ENCODE measurements at regions not wholly inside any gene's neighbourhood (a gene's known extent, or its start where the extent isn't known, plus 50 kb on each side); places are given as distances from the start of the nearest gene placed in this dataset.

DNA sequence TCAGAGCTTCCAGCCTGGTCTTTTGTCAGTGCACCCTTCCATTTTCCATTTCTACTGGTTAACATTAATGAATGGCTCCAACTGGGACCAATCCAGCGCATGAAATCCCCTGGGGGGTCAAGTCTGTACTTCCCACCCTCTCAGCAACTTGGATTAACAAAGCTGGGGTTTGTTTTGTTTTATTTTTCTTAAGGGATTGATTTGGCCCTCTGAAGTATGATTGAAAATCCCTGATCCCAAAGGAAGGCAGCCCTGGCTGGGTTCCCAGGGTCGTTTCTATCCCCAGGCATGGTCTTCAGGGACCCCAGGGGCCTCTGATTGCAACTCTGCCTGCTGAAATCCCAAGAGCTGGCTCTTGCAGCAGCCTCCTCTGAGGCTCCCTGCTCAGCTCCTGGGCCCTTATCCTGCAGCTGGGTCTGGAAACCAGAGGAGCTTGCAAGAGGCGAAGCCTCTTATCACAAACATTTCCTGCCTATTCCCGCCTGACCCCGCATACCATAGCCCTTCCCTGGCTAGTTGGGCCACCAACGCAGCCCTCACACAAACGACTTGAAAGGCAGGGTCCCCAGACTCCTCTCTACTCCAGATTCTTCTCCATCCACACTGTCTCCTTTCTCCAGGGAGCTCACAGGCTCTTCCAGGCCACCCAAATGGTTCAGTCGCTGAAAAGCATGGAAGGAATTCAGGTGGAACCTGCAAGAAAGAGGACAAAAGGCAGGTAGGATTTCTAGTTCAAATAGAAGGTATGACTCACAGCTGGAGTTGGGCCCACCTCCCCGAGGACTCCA, 109.7 kb upstream of the PKDCC start:
- no peak for DNase-seq (ENCODE audit: low read depth in 2 of 2, low spot score in 1 of 2)

- DNase-seq (ENCODE audit: low read depth in 2 of 2, low spot score in 1 of 2), result no peak
Measured at GRCh38 chr2:41940060-41940744, 107.6 kb upstream of the PKDCC start.

GRCh38 chr2:41940745-41941063, 107.1 kb upstream of the PKDCC start:
- DNase-seq (ENCODE audit: low read depth in 2 of 2, low spot score in 1 of 2), result no peak

- no peak for DNase-seq (ENCODE audit: low read depth in 2 of 2, low spot score in 1 of 2)
Measured at GRCh38 chr2:41941831-41942230, 106.0 kb upstream of the PKDCC start.

GRCh38 chr2:41942278-41942677, 105.5 kb upstream of the PKDCC start:
- DNase-seq (ENCODE audit: low read depth in 2 of 2, low spot score in 1 of 2), result no peak

DNA sequence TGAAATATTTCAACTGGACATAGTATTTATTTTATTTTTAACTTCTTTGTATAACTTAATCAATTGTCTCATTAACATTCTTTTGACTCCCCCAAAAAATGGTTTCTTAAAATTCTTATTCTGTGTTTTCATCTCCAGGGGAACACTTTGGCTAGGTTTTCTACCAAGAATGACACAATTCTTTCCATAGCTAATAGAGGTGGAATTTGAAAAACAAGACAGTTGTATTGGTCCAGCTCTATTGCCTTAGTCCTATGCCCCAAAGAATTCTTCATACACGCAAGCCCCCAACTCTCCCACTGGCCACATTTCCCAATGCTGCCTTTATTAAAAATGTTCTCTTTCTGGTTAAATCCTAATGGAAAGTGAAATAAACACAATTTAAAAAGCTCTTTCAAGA, 104.7 kb upstream of the PKDCC start:
- DNase-seq (ENCODE audit: low read depth in 2 of 2, low spot score in 1 of 2), result no peak

- no peak for DNase-seq (ENCODE audit: low read depth in 2 of 2, low spot score in 1 of 2)
Measured at GRCh38 chr2:41944220-41944880, 103.5 kb upstream of the PKDCC start.

DNA sequence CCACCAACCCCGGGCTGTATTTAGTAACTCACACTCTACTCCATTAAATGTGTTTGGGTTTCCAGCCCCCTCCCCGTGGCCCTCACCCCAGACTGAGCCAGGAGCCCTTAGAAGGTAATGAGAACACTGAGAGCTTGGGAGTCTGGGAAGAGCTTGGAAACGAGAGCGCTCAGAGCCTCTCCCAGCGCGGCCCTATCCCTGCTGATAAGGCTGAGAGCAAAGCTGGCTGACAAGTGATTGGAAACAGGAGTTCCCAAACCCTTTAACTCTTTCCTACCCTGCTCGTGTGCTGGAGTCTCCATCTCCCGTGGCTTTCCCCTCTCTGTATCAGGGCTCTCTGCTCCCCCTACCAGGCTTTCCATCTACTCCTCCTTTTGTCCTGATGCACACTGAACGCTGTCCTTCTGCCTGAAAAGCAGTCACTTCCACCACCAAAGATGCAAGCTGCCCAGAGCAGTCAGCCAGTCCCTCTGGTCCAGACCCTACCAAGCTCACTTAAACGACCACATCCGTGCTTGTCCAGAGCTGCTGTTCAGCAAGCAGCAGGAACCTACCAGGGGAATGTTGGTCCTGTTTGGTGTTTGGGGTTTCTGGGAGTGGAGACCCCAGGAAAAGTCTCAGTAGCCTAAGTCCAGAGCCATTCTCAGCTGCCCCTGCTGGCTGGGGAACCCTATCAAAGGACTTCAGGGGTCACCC, 100.0 kb upstream of the PKDCC start:
- no peak for DNase-seq (ENCODE audit: low read depth in 2 of 2, low spot score in 1 of 2)

GRCh38 chr2:41948397-41948763, 99.4 kb upstream of the PKDCC start:
- DNase-seq (ENCODE audit: low read depth in 2 of 2, low spot score in 1 of 2), result no peak

- DNase-seq (ENCODE audit: low read depth in 2 of 2, low spot score in 1 of 2), result no peak
Measured at GRCh38 chr2:41949091-41949882, 98.5 kb upstream of the PKDCC start.

DNA sequence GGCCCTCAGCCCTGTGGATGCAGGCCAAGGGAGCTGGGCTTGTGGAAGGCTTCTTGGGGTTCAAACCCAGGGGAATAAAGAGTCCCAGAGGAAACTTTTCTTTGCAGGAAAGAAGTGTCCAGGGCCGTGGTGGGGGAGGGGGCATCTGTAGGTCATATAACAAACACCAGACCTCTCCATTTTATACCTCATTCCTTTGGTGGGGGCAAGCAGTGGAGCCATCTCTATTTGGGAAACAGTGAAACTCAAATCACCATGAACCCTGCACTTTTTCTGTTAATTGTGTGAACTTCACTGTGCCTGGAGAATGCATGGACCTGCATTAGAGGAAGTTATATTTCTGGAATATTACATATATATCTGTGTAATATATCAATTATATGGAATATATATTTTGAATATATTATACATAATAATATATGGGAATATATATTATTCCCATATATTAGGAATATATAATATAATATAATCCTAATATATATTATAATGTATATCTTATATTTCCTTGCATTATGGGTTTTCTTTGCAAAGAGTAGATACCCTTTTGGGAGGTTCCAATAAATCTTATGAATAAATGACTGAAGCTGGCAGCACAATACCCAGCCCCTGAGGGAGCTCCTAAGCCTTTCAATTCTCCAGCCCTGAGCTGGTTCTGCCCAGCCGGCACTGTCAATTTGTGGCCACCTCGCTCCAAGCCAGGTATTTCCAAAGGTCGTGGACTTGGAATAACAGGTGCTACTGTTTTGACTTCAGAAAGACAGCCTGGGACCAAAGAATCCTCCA, 97.7 kb upstream of the PKDCC start:
- no peak for DNase-seq (ENCODE audit: low read depth in 2 of 2, low spot score in 1 of 2)

- no peak for DNase-seq (ENCODE audit: low read depth in 2 of 2, low spot score in 1 of 2)
Measured at GRCh38 chr2:41950666-41950960, 97.2 kb upstream of the PKDCC start.

DNA sequence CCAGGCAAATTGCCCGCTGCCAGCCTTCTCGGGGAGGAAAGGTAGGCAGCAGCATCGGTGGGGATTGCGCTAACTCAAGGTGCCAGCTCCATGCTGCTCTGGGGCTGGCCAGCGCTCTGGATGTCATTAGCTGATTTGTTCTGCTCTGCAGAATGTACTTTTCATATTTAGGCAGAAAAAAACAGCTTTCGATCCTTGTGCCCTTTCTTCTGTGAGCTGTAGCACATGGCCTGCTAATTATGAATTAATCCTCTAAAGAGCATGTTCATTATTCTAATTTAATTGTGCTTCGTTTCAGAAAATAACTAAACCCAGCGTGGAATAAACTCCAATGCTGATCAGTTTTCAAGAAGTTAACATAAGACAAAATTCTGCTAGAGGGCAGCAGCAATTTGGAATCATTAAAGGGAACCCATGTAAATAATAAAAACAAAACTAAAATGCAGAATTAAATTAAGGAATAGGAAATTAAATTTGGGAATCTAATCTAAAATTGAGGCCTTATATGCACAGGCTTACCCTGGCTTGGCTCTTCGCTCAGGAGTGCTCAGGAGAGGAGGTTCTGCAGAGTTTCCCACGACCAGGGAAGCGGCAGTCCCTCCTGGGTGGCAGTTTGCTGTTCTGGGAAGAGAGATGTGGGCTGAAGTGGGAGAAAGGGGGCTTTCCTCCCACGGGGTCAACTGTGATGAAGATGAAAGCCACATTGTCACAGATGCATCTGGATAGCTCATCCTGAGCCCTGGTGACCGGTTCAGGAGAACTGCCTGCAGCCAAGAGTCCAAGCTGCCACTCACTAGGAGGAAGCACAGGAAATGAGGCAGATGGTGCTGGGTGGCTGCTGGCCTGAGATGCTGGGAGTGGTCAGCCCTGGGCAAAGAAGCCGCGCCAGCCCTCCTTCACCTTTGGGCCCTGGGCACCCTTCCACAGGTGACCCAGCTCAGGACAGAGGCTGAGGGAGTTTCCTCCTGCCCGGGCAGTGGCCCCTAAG, 93.2 kb upstream of the PKDCC start:
- no peak for DNase-seq (ENCODE audit: low read depth in 2 of 2, low spot score in 1 of 2)

DNA sequence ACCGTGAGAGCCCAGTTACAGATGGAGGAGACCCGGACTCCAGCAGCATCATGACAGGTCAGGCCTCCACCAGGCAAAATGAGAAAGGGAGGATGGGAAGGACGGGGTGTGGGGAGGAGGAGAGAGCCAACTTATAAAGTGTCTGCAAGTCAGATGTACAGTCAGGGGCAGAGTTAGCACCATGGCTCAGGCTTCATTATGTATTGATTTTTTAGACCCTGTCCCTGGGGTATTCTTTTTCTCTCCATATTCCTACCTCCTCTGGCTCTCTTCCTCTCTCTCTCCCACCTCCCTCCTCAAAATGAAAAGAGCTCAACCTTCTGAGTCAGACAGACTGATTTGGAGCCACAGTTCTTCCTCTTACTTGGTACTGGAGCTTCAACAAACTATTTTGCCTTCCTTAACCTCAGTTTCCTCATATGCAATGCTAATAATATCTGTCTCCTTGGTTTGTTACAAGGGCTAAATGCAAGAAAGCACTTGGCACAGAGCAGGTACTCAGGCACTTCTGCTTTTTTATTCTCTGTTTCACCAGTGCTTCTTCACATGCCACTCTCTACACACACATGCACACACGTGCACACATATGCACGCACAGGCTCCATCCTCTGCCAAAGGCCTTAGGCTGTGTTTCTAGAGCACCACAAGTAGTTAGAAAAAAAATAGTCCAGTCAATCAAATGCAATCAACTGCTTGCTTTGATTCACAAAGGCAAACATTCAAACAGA, 92.3 kb upstream of the PKDCC start:
- no peak for DNase-seq (ENCODE audit: low read depth in 2 of 2, low spot score in 1 of 2)

DNA sequence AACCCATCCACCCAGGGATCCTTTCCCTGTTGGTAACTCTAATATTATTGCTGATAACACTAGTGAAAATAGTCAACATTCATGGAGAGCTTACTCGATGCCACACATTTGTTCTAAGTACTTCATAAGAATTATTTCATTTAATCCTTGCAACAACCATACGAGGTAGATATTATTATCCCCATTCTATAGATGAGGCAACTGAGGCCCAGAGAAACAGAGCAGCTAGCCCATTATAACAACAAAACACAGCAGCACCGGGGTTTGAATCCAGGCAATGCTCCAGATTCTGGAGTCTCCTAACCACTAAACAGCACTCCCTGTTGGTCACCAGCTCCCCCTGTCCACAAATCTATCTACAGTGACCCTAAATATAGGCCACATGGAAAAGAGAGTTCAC, 90.4 kb upstream of the PKDCC start:
- no peak for DNase-seq (ENCODE audit: low read depth in 2 of 2, low spot score in 1 of 2)

DNA sequence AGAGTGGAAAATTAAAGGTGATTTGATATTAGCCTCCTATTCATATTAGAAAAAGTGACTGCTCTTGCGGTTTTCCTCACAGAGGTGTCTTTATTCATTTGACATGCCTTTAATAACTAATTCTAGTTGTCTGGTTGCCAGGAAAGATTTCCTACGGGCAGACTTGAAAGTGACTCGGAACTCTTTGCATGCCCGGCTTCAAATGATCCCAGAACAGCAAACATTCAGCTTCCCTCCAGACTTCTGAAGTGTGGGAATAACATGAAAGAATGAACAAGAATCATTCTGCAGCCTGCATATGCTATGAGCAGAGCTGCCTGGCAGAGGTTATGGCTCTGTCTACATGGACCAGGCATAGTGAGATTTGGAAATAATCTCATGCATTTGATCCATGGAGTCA, 89.6 kb upstream of the PKDCC start:
- no peak for DNase-seq (ENCODE audit: low read depth in 2 of 2, low spot score in 1 of 2)

DNA sequence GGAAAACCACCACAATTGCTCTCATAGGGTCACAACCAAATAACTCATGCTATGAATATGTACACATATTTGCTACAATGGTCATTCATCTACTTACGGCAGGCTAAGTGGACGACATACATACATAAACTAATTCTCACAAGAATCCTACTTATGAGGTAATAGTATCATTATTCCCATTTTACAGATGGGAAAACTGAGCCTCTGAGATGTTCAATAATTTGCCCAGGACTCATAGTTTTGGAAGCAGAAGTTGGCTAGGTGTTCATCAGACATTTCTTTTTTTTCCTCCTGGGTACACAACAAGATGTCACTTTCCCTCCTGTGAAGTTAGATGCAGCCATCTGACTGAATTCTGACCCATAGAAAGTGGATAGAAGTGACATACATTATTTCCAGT, 89.0 kb upstream of the PKDCC start:
- no peak for DNase-seq (ENCODE audit: low read depth in 2 of 2, low spot score in 1 of 2)

- no peak for DNase-seq (ENCODE audit: low read depth in 2 of 2, low spot score in 1 of 2)
Measured at GRCh38 chr2:41959760-41960159, 88.1 kb upstream of the PKDCC start.

Measured in stimulated activated CD8-positive, alpha-beta memory T cell treated with anti-CD3 and anti-CD28 coated beads, Interleukin-4, amount 100 ng/mL, for 1 hour (primary cell).